ENCODE measurements at regions not wholly inside any gene's neighbourhood (a gene's known extent, or its start where the extent isn't known, plus 50 kb on each side); places are given as distances from the start of the nearest gene placed in this dataset.

- DNase-seq, result no peak
- no peaks in the 10 kb centered on the region for H3K9me3 ChIP-seq
- H3K4me1 ChIP-seq, result no peaks in the 10 kb centered on the region
- no peaks in the 10 kb centered on the region for H3K27me3 ChIP-seq
- no peak overlapping the region for H3K4me3 ChIP-seq (ENCODE audit: low read depth, low read length)
- H3K36me3 ChIP-seq, result no peaks in the 10 kb centered on the region
- no peak for TF ChIP-seq CTCF (IDR thresholded peaks at IDR 0.05; ENCODE audit: low read depth, low read length)
These were observed 144.4 kb upstream of the USP24 start for GRCh38 chr1:55359611-55360010.

GRCh38 chr1:55358581-55358980 is 143.4 kb upstream of the USP24 start:
- no peak for TF ChIP-seq CTCF (IDR thresholded peaks at IDR 0.05; ENCODE audit: low read depth, low read length)
- no peak for DNase-seq

GRCh38 chr1:55355549-55355948 is 140.4 kb upstream of the USP24 start:
- Histone ChIP-seq H3K36me3 (no peaks in the 10 kb centered on the region), H3K9me3 (no peaks in the 10 kb centered on the region), H3K4me3 (ENCODE audit: low read depth, low read length) (no peak overlapping the region), H3K27me3 (no peaks in the 10 kb centered on the region), H3K4me1 (no peaks in the 10 kb centered on the region)
- TF ChIP-seq CTCF (IDR thresholded peaks at IDR 0.05; ENCODE audit: low read depth, low read length), result no peak
- DNase-seq, result no peak

More at GRCh38 chr1:55358581-55358980, 143.4 kb upstream of the USP24 start:
- H3K4me3 ChIP-seq (ENCODE audit: low read depth, low read length), result no peak overlapping the region
- no peaks in the 10 kb centered on the region for H3K9me3 ChIP-seq
- no peaks in the 10 kb centered on the region for H3K36me3 ChIP-seq
- H3K4me1 ChIP-seq, result no peaks in the 10 kb centered on the region
- no peaks in the 10 kb centered on the region for H3K27me3 ChIP-seq

GRCh38 chr1:55353707-55354620 is 138.8 kb upstream of the USP24 start:
- DNase-seq, result no peak
- H3K27me3 ChIP-seq, result no peaks in the 10 kb centered on the region
- H3K36me3 ChIP-seq, result no peaks in the 10 kb centered on the region
- no peak for TF ChIP-seq CTCF (IDR thresholded peaks at IDR 0.05; ENCODE audit: low read depth, low read length)
- no peaks in the 10 kb centered on the region for H3K4me1 ChIP-seq
- H3K4me3 ChIP-seq (ENCODE audit: low read depth, low read length), result no peak overlapping the region
- H3K9me3 ChIP-seq, result no peaks in the 10 kb centered on the region

- no peak for TF ChIP-seq CTCF (IDR thresholded peaks at IDR 0.05; ENCODE audit: low read depth, low read length)
- Histone ChIP-seq H3K36me3 (no peaks in the 10 kb centered on the region), H3K27me3 (no peaks in the 10 kb centered on the region), H3K4me3 (ENCODE audit: low read depth, low read length) (no peak overlapping the region), H3K4me1 (no peaks in the 10 kb centered on the region), H3K9me3 (no peaks in the 10 kb centered on the region)
- no peak for DNase-seq
These were observed 137.6 kb upstream of the USP24 start for GRCh38 chr1:55352811-55353180.

- Histone ChIP-seq H3K36me3 (no peaks in the 10 kb centered on the region), H3K27me3 (no peaks in the 10 kb centered on the region), H3K4me1 (no peaks in the 10 kb centered on the region), H3K9me3 (no peaks in the 10 kb centered on the region), H3K4me3 (ENCODE audit: low read depth, low read length) (no peak overlapping the region)
- TF ChIP-seq CTCF (IDR thresholded peaks at IDR 0.05; ENCODE audit: low read depth, low read length), result no peak
- no peak for DNase-seq
These were observed 137.1 kb upstream of the USP24 start for GRCh38 chr1:55352080-55352810.
